Activated naive CD4-positive, alpha-beta T cell treated with anti-CD3 and anti-CD28 coated beads, Interleukin-2, amount 50 U/mL, for 72 hours (primary cell): ENCODE measurements at regions not wholly inside any gene's neighbourhood (a gene's known extent, or its start where the extent isn't known, plus 50 kb on each side); places are given as distances from the start of the nearest gene placed in this dataset.
A peak's percentile ranks its signal among the peaks of the same experiment; 100 is the strongest.
"Not testable (repeated sequence)": the region's sequence is repeated elsewhere in the genome, so short reads cannot be mapped to it uniquely, and the experiment has no call there.

Experiments
- ATAC-seq, 2 donors: fragments of 150-1000 bp; cut with Tn5 transposase; 2 replicates each; pipeline ENCODE4 v1.10.0; 2021; ENCODE audit warnings: mild to moderate bottlenecking in 2 of 2, moderate library complexity in 2 of 2
- DNase-seq, 2 donors: peaks; one replicate each; pipeline ENCODE4 v3.0.0; 2021 to 2022; ENCODE audit warnings: low spot score in 2 of 2
- H3K27ac Mint-ChIP-seq, 2 donors: one replicate each; pipeline ENCODE4 v1.8.0; 2022; ENCODE audit warnings: mild to moderate bottlenecking in 2 of 2, mixed read lengths in 2 of 2
- H3K36me3 Mint-ChIP-seq, 2 donors: one replicate each; pipeline ENCODE4 v1.8.0; 2022; ENCODE audit warnings: mixed read lengths in 2 of 2
- H3K9me3 Mint-ChIP-seq, 2 donors: one replicate each; pipeline ENCODE4 v1.8.0; 2022; ENCODE audit warnings: mixed read lengths in 2 of 2

DNA sequence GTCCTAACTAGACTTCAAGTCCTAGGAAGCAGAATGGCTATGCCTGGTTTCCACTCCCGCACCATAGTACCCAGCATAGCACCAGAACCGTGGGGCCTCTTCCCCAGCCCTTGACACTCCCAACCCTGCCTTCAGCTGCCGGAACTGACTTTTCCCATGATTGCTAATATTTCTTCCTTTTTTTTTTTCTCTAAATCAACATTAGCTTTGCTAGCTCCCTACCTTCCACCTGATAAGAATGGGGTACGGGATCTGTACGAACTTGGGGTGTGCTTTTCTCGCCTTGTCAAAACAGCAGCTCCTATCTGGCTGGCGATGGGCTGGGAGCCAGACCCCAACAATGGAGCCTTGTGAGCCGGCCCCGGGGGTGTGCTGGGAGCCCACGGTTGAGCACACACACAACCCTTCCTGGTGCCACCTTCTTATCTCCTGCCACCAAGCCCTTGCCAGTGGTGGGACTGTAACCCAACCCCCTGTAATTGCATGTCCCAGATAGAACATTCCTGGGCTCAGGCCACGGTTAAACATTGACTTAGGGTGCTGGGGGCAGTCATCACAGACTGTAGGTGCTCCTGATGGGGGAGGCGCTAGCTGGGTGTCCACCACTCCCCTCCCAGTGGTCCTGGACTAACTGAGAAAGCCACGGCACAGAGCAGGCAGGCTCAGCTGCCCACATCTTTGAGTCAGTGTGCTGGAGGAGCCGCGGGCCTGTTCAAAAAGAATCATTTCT is 213.0 kb upstream of the HAAO start:
- DNase-seq (no peak), ATAC-seq (no peak)
- H3K9me3 Mint-ChIP-seq, result peaks cover 0 to 10% of the 10 kb centered on the region in 2 donors
- no peak overlapping the region for H3K27ac Mint-ChIP-seq
- peaks cover 0 to 6% of the 10 kb centered on the region in 2 donors for H3K36me3 Mint-ChIP-seq

DNA sequence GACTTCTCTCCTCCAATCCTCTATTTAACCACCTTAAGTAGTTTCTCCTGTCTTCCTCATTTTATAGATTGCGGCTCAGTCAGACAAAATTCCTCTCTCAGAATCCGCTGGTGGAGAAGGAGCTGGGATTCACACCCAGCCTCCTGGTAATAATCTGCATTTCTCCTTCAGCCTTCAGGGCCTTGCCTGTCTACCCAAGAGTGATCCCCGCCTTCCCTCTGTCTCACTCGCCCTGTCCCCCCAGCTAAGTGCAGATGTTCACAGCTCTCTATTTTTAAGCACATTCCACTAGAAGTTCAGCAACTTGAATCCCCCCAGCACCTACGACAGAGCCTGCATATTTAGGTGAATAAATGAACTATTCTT is 212.5 kb upstream of the HAAO start:
- H3K36me3 Mint-ChIP-seq, result peaks cover 0 to 6% of the 10 kb centered on the region in 2 donors
- ATAC-seq (no peak), DNase-seq (no peak)
- peaks cover 0 to 10% of the 10 kb centered on the region in 2 donors for H3K9me3 Mint-ChIP-seq
- H3K27ac Mint-ChIP-seq, result no peak overlapping the region

DNA sequence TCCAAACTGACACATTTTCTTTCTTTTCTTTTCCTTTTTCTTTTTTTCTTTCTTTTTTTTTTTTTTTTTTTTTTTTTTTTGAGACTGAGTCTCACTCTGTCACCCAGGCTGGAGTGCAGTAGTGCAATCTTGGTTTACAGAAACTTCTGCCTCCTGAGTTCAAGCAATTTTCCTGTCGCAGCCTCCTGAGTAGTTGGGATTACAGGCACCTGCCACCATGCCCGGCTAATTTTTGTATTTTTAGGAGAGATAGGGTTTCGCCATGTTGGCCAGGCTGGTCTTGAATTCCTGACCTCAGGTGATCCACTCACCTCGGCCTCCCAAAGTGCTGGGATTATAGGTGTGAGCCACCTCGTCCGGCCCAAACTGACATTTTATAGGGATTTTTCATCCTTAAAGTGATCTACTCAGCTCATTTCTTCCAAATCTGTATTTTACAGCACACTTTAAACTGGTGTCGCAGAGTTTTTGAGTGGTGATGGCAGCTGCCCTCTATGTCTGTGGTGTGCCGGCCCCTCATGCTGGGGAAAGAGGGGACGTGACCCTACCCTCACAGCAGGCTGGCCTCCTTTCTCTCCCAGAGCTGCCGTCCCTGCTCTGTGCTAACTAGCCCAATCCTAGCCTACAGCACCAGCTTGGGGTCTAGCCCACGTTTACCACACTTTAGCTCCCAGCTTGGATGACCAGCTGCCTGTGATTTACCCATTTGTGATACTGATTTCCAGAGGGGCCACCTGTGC is 211.9 kb upstream of the HAAO start:
- not testable (repeated sequence) for H3K27ac Mint-ChIP-seq, H3K9me3 Mint-ChIP-seq, ATAC-seq, H3K36me3 Mint-ChIP-seq
- peak in 1 of 2 donors; percentile 6 for DNase-seq

DNA sequence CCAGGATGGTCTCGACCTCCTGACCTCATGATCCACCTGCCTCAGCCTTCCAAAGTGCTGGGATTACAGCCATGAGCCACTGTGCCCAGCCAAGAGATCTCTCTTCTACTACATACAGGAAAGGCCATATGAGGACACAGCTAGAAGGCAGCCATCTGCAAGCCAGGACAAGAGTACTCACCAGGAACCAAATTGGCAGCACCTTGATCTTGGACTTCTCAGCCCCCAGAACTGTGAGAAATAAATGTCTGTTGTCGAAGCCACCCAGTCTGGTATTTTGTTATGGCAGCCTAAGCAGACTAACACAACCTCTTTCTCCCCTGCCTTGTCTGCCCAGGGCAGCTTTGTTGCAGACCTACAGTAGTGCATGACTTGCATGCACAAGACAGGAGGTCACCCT is 211.3 kb upstream of the HAAO start:
- no peak for ATAC-seq
- no peak overlapping the region for H3K27ac Mint-ChIP-seq
- DNase-seq, result no peak
- peaks cover 0 to 6% of the 10 kb centered on the region in 2 donors for H3K36me3 Mint-ChIP-seq
- H3K9me3 Mint-ChIP-seq, result peaks cover 0 to 7% of the 10 kb centered on the region in 2 donors

DNA sequence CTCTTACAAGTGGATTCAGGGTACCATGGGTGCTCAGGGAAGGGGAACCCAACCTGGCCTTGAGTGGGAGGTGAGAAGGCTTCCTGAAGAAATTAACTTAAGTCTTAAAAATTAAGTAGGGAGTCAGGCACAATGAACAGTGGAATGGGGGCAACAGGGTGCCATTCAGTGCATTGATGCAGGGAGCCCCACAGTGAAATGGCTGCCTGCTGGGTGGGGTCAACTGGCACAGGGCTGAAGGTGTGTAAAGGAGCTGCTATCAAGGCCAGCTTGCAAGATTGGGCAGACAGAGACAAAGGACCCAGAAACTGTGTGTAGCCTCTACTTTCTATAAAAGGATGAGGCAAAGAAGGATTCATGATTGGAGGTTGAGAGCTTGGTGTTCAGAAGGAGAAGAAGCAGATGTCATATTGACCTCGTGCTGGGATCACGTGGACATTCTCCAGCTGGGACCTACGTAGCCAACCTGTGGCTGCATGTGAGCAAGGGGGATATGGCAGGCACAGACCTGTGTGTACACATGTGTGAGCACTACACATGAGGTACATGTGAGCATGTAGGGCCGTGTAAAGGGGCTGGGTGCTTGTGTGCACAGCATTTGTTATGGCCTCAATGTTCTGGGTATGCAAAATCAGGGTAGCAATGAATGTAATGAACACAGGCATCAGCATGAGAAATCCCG is 209.5 kb upstream of the HAAO start:
- no peak for ATAC-seq

DNA sequence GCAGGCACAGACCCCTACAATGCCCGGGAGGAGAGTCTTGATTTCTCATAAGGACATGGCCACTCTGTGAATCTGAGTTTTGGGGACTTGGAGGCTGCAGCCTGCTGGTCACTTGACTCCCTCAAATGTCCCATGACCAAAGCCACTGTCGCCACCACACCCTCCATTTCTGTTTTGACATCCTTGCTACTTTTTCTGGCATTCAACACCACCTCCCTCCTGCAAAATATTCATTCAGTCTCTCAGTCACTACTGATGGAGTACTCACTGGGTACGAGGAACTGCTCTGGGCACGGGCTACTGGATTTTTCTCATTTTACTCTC is 208.6 kb upstream of the HAAO start:
- no peak for ATAC-seq
- DNase-seq, result no peak
- Mint-ChIP-seq H3K9me3 (no peaks in the 10 kb centered on the region), H3K27ac (no peak overlapping the region), H3K36me3 (no peaks in the 10 kb centered on the region)

More for the DNA sequence above, 209.5 kb upstream of the HAAO start:
- Mint-ChIP-seq H3K9me3 (no peaks in the 10 kb centered on the region), H3K27ac (no peak overlapping the region), H3K36me3 (no peaks in the 10 kb centered on the region)
- DNase-seq, result no peak

DNA sequence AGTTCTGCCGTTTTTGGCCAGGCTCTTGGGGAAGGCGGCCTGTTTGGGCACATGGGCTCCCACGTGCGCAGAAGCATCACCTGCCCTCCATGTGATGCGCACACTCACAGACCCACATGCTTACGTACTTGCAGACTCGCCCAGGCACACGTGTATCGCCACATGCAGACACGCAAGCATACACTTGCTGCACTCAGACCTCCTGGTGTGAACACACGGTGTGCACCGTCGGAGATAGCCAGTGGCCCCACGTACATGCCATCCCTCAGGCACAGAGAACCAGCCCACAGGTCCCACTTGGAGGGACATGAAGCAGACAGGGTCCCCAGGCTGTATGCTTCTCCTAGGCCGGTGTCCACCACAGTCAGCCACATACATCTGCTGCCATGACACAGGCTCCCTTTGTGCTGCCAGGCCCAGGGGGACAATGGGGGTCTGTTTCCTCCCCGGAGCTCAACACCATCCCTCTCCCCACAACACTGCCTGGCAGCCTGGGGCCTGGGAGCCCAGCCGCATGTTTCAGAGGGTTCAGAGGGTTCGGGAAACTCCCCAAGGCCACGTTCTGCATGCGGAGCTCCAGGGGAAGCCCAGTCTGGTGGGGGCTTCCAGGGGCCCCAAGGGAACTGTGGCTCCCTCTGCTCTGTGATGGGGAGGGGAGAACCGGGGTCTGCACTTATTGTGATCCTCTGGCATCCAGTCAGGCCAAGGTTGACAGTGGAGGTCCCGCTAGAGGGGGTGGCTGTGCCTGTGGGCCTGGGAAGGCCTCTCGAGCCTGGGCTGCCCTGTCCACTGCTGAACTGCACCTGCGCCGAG is 208.1 kb upstream of the HAAO start:
- Mint-ChIP-seq H3K9me3 (no peaks in the 10 kb centered on the region), H3K27ac (no peak overlapping the region), H3K36me3 (no peaks in the 10 kb centered on the region)
- no peak for ATAC-seq
- DNase-seq, result no peak

DNA sequence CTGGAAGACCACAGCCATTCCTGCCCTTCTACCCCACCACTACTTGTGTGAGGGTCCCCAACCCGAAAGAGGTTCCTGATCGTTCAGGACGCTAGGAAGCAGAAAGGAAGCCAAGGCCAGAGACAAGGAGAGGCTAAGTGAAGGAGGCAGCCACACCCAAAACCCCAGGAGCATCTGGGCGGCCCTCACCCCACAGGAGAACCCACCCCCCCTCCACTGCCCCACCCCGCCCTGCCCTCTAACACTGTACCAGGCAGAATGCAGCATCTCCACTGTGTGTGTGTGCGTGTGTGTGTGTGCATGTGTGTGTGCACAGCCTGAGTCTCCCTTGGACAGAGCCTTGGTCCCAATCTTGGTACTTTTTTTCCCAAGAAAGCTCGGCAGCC is 207.5 kb upstream of the HAAO start:
- Mint-ChIP-seq H3K36me3 (no peaks in the 10 kb centered on the region), H3K9me3 (no peaks in the 10 kb centered on the region), H3K27ac (no peak overlapping the region)
- ATAC-seq (no peak), DNase-seq (no peak)

DNA sequence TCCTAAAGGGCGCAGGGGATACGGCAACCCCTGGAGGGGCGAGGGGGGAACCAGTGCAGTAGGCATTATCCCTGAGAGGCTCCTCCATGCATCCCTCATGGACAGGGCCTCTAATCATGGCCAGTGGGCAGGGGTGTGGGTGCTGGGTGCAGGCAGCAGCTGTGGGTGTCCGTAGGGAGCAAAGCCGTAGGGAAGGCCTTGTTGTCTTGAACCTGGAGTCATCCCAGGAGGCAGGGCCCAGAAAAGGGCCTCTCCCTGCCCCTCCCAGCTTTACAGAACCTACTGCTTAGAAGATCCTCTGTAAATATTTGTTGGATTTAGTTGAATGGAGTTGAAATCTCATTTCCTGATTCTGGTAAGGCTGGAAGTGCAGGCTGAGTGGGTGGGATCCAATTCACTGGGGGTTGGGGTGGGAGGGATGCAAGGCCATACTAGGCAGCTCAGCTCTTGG is 207.0 kb upstream of the HAAO start:
- ATAC-seq, result no peak
- H3K9me3 Mint-ChIP-seq, result no peaks in the 10 kb centered on the region
- no peak overlapping the region for H3K27ac Mint-ChIP-seq

DNA sequence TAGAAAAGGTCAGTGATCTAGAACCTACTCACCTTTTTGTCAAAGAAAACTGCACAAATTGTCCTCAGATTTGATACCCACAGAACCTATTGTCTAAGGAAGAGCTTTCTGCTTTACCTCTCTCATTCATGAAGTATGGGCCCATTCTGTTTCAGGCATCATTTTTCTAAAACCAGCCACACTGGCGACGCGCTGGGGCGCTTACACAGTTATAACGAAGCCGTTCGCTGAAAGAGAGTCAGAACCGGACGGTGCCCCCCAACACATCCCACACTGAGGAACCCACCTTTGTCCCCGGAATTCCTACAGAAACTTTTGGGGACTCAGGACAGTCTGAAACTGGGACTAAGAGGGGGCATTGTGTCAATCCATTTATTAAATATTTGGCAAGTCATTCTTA is 206.3 kb upstream of the HAAO start:
- H3K27ac Mint-ChIP-seq, result no peak overlapping the region
- no peak for DNase-seq
- H3K9me3 Mint-ChIP-seq, result no peaks in the 10 kb centered on the region
- no peaks in the 10 kb centered on the region for H3K36me3 Mint-ChIP-seq
- ATAC-seq, result no peak

More for the DNA sequence above, 207.0 kb upstream of the HAAO start:
- DNase-seq, result no peak
- H3K36me3 Mint-ChIP-seq, result no peaks in the 10 kb centered on the region

DNA sequence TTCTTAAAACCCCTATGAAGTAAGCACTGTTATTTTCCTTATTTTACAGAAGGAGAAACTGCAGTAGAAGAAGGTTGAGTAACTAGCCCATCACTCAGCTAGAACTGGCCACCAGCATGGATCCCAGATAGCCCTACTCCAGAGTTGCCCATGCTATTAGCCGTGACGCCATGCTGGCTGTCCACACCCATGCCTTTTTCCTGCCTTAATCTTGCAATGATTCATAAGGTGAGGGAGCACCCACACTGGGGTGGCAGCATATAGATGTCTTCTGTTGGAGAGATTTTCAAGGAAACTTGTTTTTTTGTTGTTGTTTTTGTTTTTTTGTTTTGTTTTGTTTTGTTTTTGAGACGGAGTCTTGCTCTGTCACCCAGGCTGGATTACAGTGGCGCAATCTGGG is 204.1 kb upstream of the HAAO start:
- no peaks in the 10 kb centered on the region for H3K36me3 Mint-ChIP-seq
- H3K9me3 Mint-ChIP-seq, result no peaks in the 10 kb centered on the region
- ATAC-seq (no peak), DNase-seq (no peak)
- H3K27ac Mint-ChIP-seq, result no peak overlapping the region

DNA sequence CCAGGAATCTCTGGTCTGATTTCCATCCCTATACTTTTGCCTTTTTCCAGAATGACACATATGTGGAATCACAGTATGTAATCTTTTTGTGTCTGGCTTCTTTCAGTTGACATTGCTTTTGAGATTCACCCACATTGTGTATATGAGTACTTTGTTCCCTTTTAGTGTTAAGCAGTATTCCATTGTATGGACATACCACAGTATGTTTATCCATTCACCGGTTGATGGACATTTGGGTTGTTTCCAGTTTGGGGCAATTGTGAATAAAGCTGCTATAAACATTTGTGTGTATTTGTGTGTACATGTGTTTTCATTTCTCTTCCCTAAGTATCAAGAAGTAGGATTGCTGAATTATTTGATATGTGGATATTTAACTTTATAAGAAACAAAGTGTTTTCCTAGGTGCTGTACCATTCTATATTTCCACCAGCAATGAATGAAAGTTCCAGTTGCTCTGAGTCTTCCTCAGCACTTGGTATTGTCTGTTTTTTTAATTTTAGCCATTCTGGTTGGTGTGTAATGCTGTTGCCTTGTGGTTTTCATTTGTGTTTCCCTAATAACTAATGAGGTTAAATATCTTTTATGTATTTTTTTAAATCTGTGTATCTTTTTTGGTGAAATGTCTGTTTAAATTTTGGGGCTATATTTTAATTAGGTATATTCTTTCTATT is 203.5 kb upstream of the HAAO start:
- no peaks in the 10 kb centered on the region for H3K9me3 Mint-ChIP-seq

DNA sequence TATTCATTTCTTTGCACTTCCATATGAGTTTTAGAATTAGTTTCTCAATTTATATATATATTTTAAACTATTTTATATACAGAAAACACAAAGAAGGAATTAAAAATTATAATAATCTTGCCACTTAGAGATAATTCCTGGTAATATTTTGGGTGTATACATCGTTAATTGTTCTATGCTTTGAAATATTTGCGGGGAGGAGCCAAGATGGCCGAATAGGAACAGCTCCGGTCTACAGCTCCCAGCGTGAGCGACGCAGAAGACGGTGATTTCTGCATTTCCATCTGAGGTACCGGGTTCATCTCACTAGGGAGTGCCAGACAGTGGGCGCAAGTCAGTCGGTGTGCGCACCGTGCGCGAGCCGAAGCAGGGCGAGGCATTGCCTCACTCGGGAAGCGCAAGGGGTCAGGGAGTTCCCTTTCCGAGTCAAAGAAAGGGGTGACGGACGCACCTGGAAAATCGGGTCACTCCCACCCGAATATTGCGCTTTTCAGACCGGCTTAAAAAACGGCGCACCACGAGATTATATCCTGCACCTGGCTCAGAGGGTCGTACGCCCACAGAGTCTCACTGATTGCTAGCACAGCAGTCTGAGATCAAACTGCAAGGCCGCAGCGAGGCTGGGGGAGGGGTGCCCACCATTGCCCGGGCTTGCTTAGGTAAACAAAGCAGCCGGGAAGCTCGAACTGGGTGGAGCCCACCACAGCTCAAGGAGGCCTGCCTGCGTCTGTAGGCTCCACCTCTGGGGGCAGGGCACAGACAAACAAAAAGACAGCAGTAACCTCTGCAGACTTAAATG is 197.1 kb upstream of the HAAO start:
- not testable (repeated sequence) for H3K9me3 Mint-ChIP-seq, H3K36me3 Mint-ChIP-seq, ATAC-seq, H3K27ac Mint-ChIP-seq
- DNase-seq, result peak in 1 of 2 donors; percentile 4

More for the DNA sequence above, 203.5 kb upstream of the HAAO start:
- Mint-ChIP-seq H3K27ac (no peak overlapping the region), H3K36me3 (no peaks in the 10 kb centered on the region)
- ATAC-seq, result no peak
- DNase-seq, result no peak

DNA sequence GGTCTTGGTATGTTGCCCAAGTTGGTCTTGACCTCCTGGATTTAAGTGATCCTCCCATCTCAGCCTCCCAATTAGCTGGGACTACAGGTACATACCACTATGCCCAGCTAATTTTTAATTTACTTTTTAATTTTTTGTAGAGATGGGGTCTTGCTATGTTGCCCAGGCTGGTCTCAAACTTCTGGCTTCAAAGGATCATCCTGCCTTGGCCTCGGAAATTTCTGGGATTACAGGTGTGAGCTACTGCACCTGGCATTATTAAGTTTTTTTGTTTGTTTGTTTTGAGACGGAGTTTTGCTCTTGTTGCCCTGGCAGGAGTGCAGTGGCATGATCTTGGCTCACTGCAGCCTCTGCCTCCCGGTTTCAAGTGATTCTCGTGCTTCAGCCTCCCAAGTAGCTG is 195.7 kb upstream of the HAAO start:
- H3K27ac Mint-ChIP-seq, result not testable (repeated sequence)

DNA sequence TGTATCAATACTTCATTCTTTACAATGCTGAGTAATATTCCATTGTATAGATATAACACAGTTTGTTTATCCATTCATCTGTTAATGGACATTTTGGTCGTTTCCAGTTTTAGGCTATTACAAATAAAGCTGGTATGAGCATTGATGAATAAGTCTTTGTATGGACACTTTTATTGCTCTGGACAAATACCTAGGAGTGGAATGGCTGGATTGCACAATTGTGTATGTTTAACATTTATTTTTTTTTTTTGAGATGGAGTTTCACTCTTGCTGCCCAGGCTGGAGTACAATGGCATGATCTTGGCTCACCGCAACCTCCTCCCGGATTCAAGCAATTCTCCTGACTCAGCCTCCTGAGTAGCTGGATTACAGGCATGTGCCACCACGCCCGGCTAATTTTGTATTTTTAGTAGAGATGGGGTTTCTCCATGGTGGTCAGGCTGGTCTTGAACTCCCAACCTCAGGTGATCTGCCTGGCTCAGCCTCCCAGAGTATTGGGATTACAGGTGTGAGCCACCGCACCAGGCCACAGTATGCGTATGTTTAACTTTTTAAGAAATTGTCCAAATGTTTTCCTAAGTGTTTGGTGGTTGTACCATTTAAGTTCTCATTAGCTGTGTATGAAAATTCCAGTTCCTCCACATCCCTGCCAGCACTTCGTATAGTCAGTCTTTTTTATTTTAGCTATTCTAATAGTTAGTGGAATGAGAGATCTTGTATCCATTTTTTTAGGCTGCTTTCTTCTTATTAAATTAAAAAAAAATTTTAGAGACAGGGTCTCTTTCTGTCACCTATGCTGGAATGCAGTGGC is 194.9 kb upstream of the HAAO start:
- Mint-ChIP-seq H3K9me3 (no peaks in the 10 kb centered on the region), H3K36me3 (no peaks in the 10 kb centered on the region), H3K27ac (no peak overlapping the region)
- DNase-seq (peak in 1 of 2 donors; percentile 3), ATAC-seq (no peak)

More for the DNA sequence above, 195.7 kb upstream of the HAAO start:
- not testable (repeated sequence) for ATAC-seq, H3K9me3 Mint-ChIP-seq, H3K36me3 Mint-ChIP-seq, DNase-seq
